ENCODE measurements at regions not wholly inside any gene's neighbourhood (a gene's known extent, or its start where the extent isn't known, plus 50 kb on each side); places are given as distances from the start of the nearest gene placed in this dataset.

- TF ChIP-seq ZNF121 (tag by site-specific recombination; IDR thresholded peaks at IDR 0.05) (no peak), REST (tag by site-specific recombination; IDR thresholded peaks at IDR 0.05) (no peak), CTCF (tag by site-specific recombination; IDR thresholded peaks at IDR 0.05) (no peak), PATZ1 (tag by site-specific recombination; IDR thresholded peaks at IDR 0.05) (no peak), SP3 (tag by site-specific recombination; IDR thresholded peaks at IDR 0.05) (no peak), BCL6B (tag by site-specific recombination; IDR thresholded peaks at IDR 0.05) (no peak)
Measured at GRCh38 chr7:104963378-104963990, 50.5 kb upstream of the KMT2E start.
